GM19463 (cell line): ENCODE measurements at regions not wholly inside any gene's neighbourhood (a gene's known extent, or its start where the extent isn't known, plus 50 kb on each side); places are given as distances from the start of the nearest gene placed in this dataset.
"Not testable (repeated sequence)": the region's sequence is repeated elsewhere in the genome, so short reads cannot be mapped to it uniquely, and the experiment has no call there.

ENCODE experiments used
- ATAC-seq: cut with Tn5 transposase; IDR thresholded peaks from one replicate; pipeline ENCODE4 v1.9.1; 2021; ENCODE audit warnings: mild to moderate bottlenecking, moderate library complexity; ENCODE audit not compliant: unreplicated experiment

GRCh38 chr6:5840734-5841390, 165.9 kb downstream of the NRN1 start:
- no peak for ATAC-seq

DNA sequence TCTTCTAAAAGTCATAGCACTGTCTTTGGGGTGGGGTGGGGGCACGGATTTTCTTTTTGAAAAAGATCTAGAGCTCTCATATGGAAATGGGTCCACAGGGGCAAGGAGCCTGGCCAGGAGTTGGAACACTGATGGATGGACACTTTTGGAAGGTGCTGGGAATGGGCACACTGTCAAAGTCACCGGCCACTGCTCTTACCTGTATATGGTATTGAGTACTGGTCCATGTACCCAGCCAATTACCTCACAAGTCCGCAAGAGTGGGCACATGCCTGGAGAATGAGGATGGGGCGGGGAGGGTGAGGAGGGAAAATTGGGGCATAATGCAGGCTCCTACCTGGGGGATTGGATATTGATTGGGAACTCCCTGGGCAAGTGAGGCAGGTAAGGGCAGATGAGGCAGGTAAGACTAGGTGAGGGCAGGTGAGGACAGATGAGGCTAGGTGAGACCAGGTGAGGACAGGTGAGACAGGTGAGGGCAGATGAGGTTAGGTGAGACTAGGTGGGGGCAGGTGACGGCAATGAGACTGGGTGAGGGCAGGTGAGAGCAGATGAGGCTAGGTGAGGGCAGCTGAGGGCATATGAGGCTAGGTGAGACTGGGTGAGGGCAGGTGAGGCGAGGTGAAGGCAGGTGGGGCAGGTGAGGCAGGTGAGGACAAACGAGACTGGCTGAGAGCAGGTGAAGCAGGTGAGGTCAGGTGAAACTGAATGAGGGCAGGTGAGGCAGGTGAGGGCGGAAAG, 167.9 kb downstream of the NRN1 start:
- ATAC-seq: no peak

DNA sequence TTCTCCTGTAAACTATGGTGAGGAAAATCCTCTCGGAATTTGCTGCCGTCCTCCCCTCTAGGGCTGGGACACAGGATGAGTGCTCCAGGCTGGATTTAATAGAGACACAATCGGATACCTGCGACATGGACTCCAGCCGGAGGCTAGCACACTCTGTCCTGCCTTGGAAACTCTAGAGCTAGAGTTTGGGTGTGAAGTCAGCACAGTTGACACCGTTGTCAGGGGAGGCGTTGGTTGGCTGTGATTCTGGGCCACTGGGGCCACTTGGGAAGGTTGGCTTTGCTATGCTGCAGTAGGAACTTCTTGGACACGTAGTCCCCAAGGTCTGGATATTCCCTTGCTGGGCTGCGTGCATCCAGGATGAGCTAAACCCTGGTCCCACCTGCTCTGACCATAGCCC, 169.4 kb downstream of the NRN1 start:
- no peak for ATAC-seq

- not testable (repeated sequence) for ATAC-seq
Observed at GRCh38 chr6:5836597-5836996, 170.1 kb downstream of the NRN1 start.

- ATAC-seq: no peak
Observed at GRCh38 chr6:5833120-5833519, 173.6 kb downstream of the NRN1 start.

- ATAC-seq: no peak
Observed at GRCh38 chr6:5832668-5833067, 174.1 kb downstream of the NRN1 start.

DNA sequence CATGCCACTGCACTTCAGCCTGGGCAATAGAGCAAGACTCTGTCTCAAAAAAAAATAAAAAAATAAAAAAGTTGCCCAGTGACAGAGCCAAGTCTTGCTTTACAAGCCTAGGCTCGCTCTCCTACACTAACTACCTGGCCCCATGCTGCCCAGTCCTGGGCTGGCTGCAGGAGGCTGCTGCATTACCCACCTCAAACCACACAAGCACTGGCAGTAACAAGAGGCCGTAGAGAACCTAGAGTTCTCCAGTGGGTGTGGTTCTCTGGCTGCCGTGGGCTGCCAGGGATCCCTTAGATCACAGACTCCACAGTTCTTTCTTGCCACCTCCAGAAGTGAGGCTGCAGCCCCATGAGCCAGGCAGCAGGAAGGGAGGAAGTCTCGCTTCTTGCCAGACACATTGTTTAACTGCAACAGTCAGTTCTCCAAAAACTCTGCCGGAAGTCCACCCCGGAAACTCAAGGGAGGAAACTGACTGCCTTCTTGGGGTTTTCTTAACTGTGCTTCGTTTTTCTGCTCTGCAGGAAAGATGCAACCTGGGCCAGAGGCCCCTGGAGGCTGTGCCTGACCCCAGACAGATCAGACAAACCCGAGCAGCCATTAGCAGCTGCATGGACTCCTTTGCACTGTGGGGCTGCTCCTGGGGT, 175.4 kb downstream of the NRN1 start:
- ATAC-seq: peak; percentile 56

DNA sequence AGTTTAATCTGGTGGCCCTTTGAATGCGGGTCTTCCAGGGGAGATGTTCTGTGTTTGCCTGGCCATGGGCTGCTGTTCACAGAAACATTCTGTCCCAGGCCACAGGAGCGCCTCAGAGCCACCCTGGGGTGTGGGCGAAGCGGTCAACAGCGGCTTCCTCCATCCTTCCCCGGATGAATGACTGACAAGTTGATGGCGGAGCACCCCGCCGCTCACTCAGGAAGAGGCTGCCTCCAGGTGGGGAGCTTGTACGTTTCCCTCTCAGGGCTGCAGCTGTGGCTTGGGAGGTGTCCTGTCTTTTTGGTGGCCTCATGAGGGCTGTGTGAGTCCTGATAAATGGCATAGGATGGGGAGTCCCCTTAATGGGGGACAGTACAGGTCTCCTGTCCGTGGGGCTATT, 178.4 kb downstream of the NRN1 start:
- ATAC-seq: no peak

DNA sequence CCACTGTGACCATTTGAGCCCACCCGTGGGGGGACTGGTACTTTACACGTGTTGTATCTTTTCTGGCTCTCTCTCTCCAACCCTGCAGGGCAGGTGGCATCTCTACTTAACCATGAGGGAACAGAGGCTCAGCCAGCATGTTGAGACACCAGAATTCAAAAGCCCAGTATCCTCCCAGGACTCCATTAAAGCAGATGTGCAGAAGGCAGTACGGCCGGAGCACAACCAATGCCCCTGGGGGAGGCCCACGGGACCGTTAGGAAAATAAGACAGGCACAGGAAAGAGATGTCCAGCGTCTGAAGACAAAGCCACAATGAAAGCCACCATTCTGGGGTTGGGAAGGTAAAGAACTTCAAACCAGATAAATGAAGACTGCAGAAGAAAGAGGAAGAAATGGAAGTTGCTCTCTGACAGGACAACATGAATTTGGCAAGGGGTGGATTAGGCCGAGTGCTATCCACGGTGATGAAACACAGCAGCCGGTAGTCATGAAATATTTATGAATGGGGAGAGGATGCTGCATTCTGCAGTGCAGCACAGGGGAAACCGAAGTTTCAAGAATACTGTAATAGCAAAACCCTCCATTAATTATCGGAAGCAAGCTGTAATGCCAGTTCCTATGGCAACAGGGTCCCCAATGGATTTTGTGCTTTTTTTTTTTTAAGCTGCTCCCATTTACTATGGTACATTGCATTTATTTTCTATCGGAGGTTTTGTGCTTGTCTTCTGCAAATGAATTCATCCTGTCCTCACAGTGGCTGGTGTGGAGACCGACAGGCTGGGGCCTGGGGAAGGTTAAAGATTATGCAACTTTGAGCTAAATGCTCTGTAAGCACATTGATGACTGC, 179.4 kb downstream of the NRN1 start:
- ATAC-seq: no peak

GRCh38 chr6:5824382-5824983, 182.2 kb downstream of the NRN1 start:
- ATAC-seq: not testable (repeated sequence)
